Thoracic aorta (tissue), 2 donors: ENCODE measurements at regions not wholly inside any gene's neighbourhood (a gene's known extent, or its start where the extent isn't known, plus 50 kb on each side); places are given as distances from the start of the nearest gene placed in this dataset.

Experiments used
- ATAC-seq: fragments of 150-250 bp; one replicate; pipeline ENCODE4 v1.8.0; 2017; ENCODE audit warnings: low read depth; ENCODE audit not compliant: insufficient number of reproducible peaks, low FRiP score
- DNase-seq: peaks from one replicate; pipeline ENCODE4 v3.0.0-alpha.2; 2020; ENCODE audit warnings: low spot score
- H3K27ac ChIP-seq, 2 donors: fragments of 200-600 bp; sonication (generic); 1 replicate in 1 of 2; 2 replicates in 1 of 2; pipeline ENCODE4 v1.5.1; 2016; ENCODE audit warnings: mild to moderate bottlenecking in 2 of 2, moderate library complexity in 2 of 2
- H3K27me3 ChIP-seq: fragments of 200-600 bp; sonication (generic); replicated peaks from 2 replicates; pipeline ENCODE4 v1.6.0; 2016; ENCODE audit warnings: mild to moderate bottlenecking; ENCODE audit not compliant: insufficient read depth
- H3K36me3 ChIP-seq: fragments of 200-600 bp; sonication (generic); one replicate; pipeline ENCODE4 v1.5.1; 2016
- H3K4me1 ChIP-seq, 2 donors: fragments of 200-600 bp; sonication (generic); 1 replicate in 1 of 2; 2 replicates in 1 of 2; pipeline versions ENCODE4 v1.5.1 to v1.6.0; 2016; ENCODE audit warnings: low read depth in 2 of 2, mild to moderate bottlenecking in 1 of 2; ENCODE audit not compliant: control insufficient read depth in 1 of 2
- H3K4me3 ChIP-seq: fragments of 200-600 bp; sonication (generic); 2 replicates; pipeline ENCODE4 v1.5.1; 2016; ENCODE audit warnings: mild to moderate bottlenecking
- H3K9me3 ChIP-seq: fragments of 200-600 bp; sonication (generic); 2 replicates; pipeline ENCODE4 v1.5.1; 2016
- CTCF ChIP-seq: fragments of 200-600 bp; sonication (generic); IDR thresholded peaks from one replicate; pipeline ENCODE4 v1.5.1; 2019; ENCODE audit warnings: antibody characterized with exemption

GRCh38 chr13:78732445-78733017, 73.6 kb upstream of the OBI1 start:
- no peak overlapping the region for H3K4me3 ChIP-seq
- no peaks in the 10 kb centered on the region for H3K9me3 ChIP-seq
- ATAC-seq, result no peak
- no peak overlapping the region for H3K27ac ChIP-seq
- H3K27me3 ChIP-seq, result no peaks in the 10 kb centered on the region
- no peaks in the 10 kb centered on the region for H3K36me3 ChIP-seq
- no peak for DNase-seq
- no peaks in the 10 kb centered on the region for H3K4me1 ChIP-seq
- TF ChIP-seq CTCF, result no peak

DNA sequence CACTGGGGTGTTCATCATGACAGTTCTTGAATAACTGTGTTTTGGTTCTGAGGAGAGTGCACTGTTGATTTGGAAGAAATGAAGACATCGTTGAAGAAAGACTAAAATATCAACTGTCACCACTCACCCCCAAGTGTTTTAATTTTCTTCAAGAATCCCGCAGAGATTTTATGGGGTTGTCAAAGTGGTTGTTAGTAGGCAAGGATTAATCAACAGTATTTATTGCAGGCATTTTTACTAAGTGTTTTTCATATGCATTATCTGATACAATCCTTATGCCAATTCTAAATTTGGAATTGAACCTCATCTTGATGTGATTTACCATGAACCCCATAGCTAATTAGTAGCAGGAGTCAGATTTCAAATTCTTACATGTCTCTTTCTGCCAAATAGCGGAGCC, 63.7 kb upstream of the OBI1 start:
- Histone ChIP-seq H3K4me3 (no peak overlapping the region), H3K27me3 (no peaks in the 10 kb centered on the region), H3K27ac (no peak overlapping the region), H3K36me3 (no peaks in the 10 kb centered on the region), H3K9me3 (no peaks in the 10 kb centered on the region), H3K4me1 (no peaks in the 10 kb centered on the region)
- DNase-seq (no peak), ATAC-seq (no peak)
- TF ChIP-seq CTCF, result no peak

DNA sequence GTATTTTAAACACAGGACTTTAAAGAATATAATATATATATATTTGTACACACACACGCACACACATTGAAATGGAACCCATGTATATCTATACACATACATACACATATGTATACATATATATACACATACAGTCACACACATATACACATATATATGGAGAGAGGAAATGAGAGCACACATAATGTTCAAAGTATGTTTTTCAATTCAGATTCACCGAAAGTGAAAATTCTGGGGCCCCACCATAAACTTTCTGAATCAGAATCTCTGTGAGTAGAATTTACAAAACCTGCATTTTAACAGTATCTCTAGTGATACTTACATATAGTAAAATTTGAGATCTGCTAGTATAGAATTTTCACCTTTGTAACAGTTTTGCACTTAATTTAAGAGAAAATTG, 60.4 kb upstream of the OBI1 start:
- H3K4me3 ChIP-seq, result no peak overlapping the region
- DNase-seq, result no peak
- H3K27ac ChIP-seq, result no peak overlapping the region
- no peak for TF ChIP-seq CTCF
- no peaks in the 10 kb centered on the region for H3K36me3 ChIP-seq
- H3K4me1 ChIP-seq, result no peaks in the 10 kb centered on the region
- no peaks in the 10 kb centered on the region for H3K9me3 ChIP-seq
- ATAC-seq, result no peak
- no peaks in the 10 kb centered on the region for H3K27me3 ChIP-seq

DNA sequence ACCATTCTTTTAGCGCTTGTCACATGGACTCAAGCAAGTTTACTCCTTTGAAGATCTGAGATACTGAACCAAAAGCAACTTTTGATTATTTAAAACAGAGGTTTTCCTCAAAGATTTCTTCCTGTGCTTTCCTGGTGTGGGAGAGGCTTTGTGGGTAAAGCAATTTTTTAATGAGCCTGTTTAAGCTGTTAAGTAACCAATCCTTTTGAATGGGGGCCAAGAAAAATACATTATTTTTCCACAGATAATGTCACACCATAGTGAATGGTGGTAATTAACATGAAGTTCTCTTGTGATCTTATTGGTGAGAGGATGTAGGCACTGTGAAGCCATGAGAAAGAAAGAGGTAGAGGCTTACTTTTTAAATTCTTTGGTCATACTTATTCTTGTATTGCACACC, 55.8 kb upstream of the OBI1 start:
- no peak for DNase-seq

DNA sequence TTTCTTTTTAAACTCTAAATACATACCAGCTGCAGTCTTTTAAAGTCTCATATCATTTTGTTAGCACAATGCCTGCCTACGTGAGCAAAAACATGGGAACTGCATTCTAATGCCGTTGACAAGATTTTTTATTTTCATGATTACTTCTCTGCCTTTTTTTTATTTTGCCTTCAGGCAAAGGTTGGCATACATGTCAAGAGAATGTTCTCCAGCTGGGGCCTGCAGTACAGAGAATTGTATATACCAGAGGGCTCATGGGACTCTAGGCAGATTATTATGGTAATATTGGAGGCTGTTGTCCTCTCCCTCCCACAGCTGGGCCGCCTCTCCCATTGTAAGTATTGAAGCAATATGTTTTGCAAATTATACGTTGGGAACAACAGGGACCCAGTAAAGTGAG, 53.9 kb upstream of the OBI1 start:
- ATAC-seq, result no peak
- H3K36me3 ChIP-seq, result no peaks in the 10 kb centered on the region
- H3K9me3 ChIP-seq, result no peaks in the 10 kb centered on the region
- no peak for DNase-seq
- TF ChIP-seq CTCF, result no peak
- H3K4me3 ChIP-seq, result no peak overlapping the region
- no peaks in the 10 kb centered on the region for H3K4me1 ChIP-seq
- no peaks in the 10 kb centered on the region for H3K27me3 ChIP-seq
- no peak overlapping the region for H3K27ac ChIP-seq

More for the DNA sequence above, 55.8 kb upstream of the OBI1 start:
- Histone ChIP-seq H3K9me3 (no peaks in the 10 kb centered on the region), H3K36me3 (no peaks in the 10 kb centered on the region), H3K27me3 (no peaks in the 10 kb centered on the region), H3K4me1 (no peaks in the 10 kb centered on the region), H3K27ac (no peak overlapping the region), H3K4me3 (no peak overlapping the region)
- no peak for TF ChIP-seq CTCF
- ATAC-seq, result no peak
